Retinal pigment epithelial cell (primary cell): ENCODE measurements at regions not wholly inside any gene's neighbourhood (a gene's known extent, or its start where the extent isn't known, plus 50 kb on each side); places are given as distances from the start of the nearest gene placed in this dataset.

ENCODE experiments used
- DNase-seq: peaks from one replicate; pipeline ENCODE4 v3.0.0-alpha.2; 2010; ENCODE audit warnings: low read depth
- H3K4me3 ChIP-seq: 2 replicates; pipeline ENCODE4 v1.5.1; 2011; ENCODE audit warnings: mild to moderate bottlenecking, low read length, control low read depth, moderate library complexity
- TF ChIP-seq, protein P1 (sequence below): conservative IDR thresholded peaks from 2 replicates; pipeline ENCODE4 v1.5.1; 2011; ENCODE audit warnings: low read depth, low read length, control low read depth, inconsistent platforms

DNA sequence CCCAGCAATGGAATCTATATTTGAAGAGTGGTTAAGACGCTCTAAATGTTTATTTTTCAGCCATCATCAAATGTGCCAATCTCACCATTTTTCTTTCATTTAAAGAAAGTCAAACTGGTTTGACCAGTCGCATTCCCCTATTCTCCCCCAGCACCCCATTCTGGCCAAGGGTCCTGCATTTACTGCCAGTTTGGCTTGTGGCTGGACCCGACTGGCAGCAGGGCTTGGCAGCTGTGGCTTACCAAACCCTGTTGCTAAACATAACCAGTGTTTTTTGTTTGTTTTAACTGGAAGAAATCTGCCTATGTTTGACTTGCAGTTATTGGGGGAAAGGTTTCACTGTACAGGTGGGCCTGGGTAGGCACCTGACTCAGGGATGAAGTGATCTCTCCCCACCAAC is 116.3 kb downstream of the CYP26A1 start:
- TF ChIP-seq, protein P1, sequence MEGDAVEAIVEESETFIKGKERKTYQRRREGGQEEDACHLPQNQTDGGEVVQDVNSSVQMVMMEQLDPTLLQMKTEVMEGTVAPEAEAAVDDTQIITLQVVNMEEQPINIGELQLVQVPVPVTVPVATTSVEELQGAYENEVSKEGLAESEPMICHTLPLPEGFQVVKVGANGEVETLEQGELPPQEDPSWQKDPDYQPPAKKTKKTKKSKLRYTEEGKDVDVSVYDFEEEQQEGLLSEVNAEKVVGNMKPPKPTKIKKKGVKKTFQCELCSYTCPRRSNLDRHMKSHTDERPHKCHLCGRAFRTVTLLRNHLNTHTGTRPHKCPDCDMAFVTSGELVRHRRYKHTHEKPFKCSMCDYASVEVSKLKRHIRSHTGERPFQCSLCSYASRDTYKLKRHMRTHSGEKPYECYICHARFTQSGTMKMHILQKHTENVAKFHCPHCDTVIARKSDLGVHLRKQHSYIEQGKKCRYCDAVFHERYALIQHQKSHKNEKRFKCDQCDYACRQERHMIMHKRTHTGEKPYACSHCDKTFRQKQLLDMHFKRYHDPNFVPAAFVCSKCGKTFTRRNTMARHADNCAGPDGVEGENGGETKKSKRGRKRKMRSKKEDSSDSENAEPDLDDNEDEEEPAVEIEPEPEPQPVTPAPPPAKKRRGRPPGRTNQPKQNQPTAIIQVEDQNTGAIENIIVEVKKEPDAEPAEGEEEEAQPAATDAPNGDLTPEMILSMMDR: no peak
- H3K4me3 ChIP-seq: no peak overlapping the region
- DNase-seq: no peak

DNA sequence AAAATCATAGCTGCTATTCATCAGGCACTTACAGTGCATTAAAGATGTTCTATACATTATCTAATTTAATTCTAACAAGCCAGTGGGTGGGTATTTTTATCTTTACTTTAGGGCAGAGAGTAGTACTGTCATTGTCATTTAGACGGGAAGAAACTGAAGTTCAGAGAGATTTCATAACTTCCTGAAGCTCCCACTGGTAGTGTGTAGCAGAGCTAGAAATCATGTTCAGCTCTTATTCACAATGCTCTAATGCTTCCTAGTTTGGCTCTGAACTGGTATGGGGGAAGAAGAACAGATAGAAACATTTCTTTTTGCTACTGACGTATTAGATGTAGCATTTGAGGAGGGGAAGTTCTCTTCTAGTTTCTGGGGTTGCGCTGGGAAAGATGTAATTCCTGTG is 116.7 kb downstream of the CYP26A1 start:
- TF ChIP-seq, protein P1: no peak
- no peak for DNase-seq

DNA sequence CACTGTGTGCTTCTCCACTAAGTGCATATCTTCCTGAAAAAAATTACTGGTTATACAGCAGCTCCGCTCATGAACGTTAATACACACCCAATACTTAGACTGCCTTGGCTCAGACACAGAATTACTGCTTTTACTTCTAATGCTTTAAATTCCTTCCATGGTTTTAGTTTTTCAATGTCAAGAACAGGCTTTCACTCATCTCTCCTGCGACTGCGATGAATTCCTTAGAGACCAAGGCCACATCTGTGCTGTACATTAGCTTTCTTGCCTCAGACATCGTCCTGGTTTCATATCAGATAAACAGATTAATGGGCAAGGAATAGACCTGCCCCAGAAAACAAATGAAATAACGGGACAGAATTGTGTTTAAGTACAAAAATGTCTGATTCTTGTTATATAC is 120.2 kb downstream of the CYP26A1 start:
- no peak overlapping the region for H3K4me3 ChIP-seq
- TF ChIP-seq, protein P1: no peak
- no peak for DNase-seq

More for the DNA sequence above, 116.7 kb downstream of the CYP26A1 start:
- H3K4me3 ChIP-seq: no peak overlapping the region

DNA sequence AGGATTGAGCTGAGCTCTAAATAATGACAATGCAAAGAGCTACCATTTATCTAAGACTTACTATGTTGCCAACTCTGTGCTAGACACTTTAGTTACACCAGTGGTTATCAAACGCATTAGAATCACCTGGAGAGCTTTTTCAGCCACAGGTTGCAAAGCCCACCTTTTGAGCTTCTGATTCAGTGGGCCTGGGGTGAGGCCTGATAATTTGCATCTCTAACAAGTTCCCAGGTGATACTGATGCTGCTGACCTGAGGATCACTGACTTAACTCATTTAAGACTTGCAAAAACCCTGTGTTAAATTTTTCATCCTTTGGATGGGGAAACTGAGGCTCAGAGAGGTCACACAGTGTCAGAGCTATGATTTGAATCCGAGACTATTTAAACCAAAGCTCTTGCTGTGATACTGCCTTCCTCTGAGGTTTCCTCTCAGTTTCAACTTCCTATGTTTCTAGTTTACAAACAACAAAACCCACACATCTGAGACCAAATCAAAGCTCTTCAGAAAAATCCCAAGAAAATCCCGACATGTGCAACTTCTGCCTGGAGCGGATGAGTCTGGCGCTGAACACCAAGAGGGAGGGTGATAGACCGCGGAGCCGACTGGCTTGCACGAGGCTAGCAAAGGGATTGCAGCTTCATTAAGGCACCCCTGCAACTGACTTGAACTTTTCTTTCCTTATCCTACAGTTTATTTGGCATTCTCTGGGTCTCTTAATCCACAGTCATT is 124.9 kb downstream of the CYP26A1 start:
- peak; percentile 76 for DNase-seq
- peak overlapping the region; percentile 32 for H3K4me3 ChIP-seq
- TF ChIP-seq, protein P1: no peak

DNA sequence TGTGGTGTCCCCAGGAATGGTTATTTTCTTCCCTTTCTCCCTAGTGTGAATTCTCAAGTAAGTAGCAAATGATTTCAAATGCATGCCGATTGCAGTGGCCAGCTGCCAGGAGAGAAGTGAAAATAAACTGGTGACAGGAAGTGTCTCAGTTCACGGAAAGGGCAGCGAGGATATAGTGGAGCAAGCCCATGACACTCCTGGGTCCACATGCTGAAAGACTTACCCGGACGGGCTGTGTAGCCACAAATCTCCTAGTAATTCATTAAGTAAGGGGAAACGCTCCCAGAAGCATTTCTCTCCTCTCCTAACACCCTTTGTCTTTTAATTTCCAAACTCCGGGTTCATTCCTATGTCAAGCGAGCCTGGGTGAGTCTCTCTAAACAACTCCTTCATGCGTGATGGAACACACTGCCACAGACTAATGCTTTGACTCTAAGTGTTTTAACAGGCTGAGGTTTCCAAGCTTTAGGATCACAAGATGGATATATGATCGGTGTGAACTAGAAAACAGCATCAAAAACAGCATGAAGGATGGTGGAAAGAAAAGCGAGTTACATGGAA is 125.6 kb downstream of the CYP26A1 start:
- DNase-seq: peak; percentile 97
- H3K4me3 ChIP-seq: peak overlapping the region; percentile 32
- TF ChIP-seq, protein P1: no peak

DNA sequence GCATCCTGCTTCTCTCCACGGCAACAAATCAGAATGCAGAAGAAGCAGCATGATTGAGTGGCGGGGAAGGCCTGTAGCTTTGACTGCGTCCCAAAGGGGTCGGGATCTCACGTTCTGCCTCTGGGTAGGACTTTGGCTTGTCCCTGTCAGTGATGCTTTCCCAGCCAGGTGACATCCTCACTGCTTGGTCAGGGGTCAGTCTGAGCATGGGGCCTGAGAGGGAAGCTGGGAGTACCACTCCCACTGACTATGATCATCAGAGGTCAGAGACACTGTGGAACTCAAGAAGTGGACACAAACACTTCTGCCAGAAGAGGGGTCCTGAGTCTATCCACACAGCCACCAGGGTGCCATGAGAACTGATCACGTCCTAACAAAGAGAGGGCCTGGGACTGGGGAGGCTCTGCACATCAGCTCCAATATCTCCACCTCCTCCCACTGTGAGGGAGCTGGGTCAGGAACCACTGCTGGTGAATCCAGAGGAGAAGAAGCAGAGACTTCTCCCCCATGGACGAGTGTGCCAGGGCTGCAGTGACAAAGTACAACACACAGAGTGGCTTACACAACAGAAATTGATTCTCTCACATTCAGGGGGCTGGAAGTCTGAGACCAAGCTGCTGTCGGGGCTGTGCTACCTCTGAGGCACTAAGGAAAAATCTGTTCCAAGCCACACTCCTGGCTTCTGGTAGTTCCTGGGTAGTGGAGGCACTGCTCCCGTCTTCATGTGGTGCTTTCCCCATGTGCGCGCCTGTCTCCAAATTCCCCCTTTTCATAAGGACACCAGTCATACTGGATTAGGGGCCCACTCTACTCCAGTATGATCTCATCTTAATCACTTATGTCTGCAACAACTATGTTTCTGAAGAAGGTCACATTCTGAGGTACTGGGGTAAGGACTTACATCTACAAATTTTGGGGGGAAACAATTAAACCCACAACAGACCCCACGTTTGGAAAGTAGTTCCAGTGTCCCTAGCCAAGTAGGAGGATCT is 131.1 kb downstream of the CYP26A1 start:
- no peak for DNase-seq
- TF ChIP-seq, protein P1: no peak
- H3K4me3 ChIP-seq: no peak overlapping the region
